ENCODE measurements at regions not wholly inside any gene's neighbourhood (a gene's known extent, or its start where the extent isn't known, plus 50 kb on each side); places are given as distances from the start of the nearest gene placed in this dataset.

DNA sequence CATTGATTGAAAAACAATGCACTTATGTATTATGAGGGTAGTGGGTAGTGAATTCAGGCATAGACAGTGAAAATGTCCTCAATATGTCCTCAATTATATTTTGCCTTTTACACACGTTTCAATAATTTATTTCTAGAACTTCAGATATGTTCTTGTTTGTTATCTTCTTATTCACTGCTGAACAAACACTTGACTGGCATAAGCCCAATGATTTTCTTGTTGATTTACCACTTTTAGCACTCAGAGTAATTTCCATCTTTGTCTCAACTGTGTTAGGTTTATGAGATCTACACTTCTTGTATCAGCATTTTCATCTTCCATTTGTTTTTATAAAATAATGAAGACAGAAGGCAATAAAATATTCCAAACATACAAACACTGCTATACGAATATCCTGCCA is 61.8 kb upstream of the DCC start:
- H3K9me3 ChIP-seq = no peaks in the 10 kb centered on the region
- no peaks in the 10 kb centered on the region for H3K36me3 ChIP-seq
- no peak for DNase-seq (ENCODE audit: low spot score)
- no peak for ATAC-seq (ENCODE audit: insufficient number of reproducible peaks, low FRiP score, low read depth)
- no peaks in the 10 kb centered on the region for H3K4me1 ChIP-seq (ENCODE audit: control insufficient read depth in 1 of 2, low read depth in 2 of 2)
- no peak overlapping the region for H3K4me3 ChIP-seq
- TF ChIP-seq, protein P1, sequence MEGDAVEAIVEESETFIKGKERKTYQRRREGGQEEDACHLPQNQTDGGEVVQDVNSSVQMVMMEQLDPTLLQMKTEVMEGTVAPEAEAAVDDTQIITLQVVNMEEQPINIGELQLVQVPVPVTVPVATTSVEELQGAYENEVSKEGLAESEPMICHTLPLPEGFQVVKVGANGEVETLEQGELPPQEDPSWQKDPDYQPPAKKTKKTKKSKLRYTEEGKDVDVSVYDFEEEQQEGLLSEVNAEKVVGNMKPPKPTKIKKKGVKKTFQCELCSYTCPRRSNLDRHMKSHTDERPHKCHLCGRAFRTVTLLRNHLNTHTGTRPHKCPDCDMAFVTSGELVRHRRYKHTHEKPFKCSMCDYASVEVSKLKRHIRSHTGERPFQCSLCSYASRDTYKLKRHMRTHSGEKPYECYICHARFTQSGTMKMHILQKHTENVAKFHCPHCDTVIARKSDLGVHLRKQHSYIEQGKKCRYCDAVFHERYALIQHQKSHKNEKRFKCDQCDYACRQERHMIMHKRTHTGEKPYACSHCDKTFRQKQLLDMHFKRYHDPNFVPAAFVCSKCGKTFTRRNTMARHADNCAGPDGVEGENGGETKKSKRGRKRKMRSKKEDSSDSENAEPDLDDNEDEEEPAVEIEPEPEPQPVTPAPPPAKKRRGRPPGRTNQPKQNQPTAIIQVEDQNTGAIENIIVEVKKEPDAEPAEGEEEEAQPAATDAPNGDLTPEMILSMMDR (IDR thresholded peaks at IDR 0.05) = no peak
- no peak overlapping the region for H3K27ac ChIP-seq
- H3K27me3 ChIP-seq (replicated peaks; ENCODE audit: insufficient read depth) = no peaks in the 10 kb centered on the region

DNA sequence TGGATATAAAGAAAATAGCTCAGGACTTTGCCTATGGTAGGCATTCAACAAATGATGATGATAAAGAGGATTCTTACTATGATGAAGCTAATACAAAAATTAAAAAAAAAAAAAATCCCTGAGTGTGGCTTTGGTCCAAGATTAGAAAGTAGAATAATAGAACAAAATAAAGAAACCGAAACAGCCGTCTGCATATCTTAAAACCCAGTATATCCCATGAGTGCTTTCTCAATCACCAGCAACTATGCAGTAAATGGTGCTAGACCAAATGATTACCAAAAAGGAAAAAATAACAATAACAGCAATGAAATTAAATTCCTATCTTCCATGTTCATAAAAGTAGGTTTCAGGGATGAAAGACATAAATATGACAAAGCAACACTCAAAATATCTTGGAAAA is 59.3 kb upstream of the DCC start:
- DNase-seq (ENCODE audit: low spot score) (no peak), ATAC-seq (ENCODE audit: insufficient number of reproducible peaks, low FRiP score, low read depth) (no peak)
- TF ChIP-seq, protein P1 (IDR thresholded peaks at IDR 0.05) = no peak
- H3K36me3 ChIP-seq = no peaks in the 10 kb centered on the region
- no peak overlapping the region for H3K4me3 ChIP-seq
- no peaks in the 10 kb centered on the region for H3K27me3 ChIP-seq (replicated peaks; ENCODE audit: insufficient read depth)
- H3K27ac ChIP-seq = no peak overlapping the region
- no peaks in the 10 kb centered on the region for H3K4me1 ChIP-seq (ENCODE audit: control insufficient read depth in 1 of 2, low read depth in 2 of 2)
- no peaks in the 10 kb centered on the region for H3K9me3 ChIP-seq

DNA sequence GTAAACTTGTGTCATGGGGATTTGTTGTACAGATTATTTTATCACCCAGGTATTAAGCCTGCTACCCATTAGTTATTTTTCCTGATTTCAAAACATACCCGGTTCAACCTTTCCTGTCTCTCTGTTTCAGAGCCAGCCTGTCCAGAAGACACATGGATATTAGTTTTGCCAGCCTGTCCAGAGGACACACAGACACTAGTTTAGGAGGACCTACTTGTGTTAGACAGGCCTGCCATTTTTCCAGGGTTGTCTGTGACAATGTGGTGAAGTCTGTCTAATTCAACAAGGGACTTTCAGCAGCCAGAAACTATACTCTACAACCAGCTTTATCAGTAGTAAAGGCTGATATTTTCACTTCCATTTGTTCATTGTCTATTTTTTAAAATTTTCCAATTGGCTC is 56.1 kb upstream of the DCC start:
- H3K4me1 ChIP-seq (ENCODE audit: control insufficient read depth in 1 of 2, low read depth in 2 of 2) = no peaks in the 10 kb centered on the region
- H3K4me3 ChIP-seq = no peak overlapping the region
- ATAC-seq (ENCODE audit: insufficient number of reproducible peaks, low FRiP score, low read depth) = no peak
- no peak for DNase-seq (ENCODE audit: low spot score)
- TF ChIP-seq, protein P1 (IDR thresholded peaks at IDR 0.05) = no peak
- H3K27me3 ChIP-seq (replicated peaks; ENCODE audit: insufficient read depth) = no peaks in the 10 kb centered on the region
- no peaks in the 10 kb centered on the region for H3K36me3 ChIP-seq
- no peaks in the 10 kb centered on the region for H3K9me3 ChIP-seq
- H3K27ac ChIP-seq = no peak overlapping the region

DNA sequence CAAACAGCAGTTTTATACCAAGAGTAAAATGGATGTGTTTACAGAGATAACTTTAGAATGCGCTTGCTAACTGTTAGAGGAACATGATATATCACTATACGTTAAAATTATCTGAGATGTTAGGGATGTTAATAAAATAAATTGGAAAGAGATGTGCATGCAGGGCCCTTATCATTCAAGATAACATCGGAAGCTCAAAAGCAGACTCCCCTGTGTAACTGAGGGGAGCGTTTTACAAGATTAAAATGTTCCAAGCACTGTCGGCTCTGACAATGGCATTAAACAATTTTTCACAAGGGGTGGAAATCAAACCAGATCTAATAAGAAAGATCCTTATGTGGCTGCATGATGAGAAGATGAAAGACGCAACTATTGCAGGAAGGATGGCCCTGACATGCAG is 53.3 kb upstream of the DCC start:
- DNase-seq (ENCODE audit: low spot score) (no peak), ATAC-seq (ENCODE audit: insufficient number of reproducible peaks, low FRiP score, low read depth) (no peak)
- no peaks in the 10 kb centered on the region for H3K4me1 ChIP-seq (ENCODE audit: control insufficient read depth in 1 of 2, low read depth in 2 of 2)
- no peaks in the 10 kb centered on the region for H3K27me3 ChIP-seq (replicated peaks; ENCODE audit: insufficient read depth)
- TF ChIP-seq, protein P1 (IDR thresholded peaks at IDR 0.05) = no peak
- H3K4me3 ChIP-seq = no peak overlapping the region
- no peaks in the 10 kb centered on the region for H3K36me3 ChIP-seq
- H3K27ac ChIP-seq = no peak overlapping the region
- H3K9me3 ChIP-seq = no peaks in the 10 kb centered on the region

DNA sequence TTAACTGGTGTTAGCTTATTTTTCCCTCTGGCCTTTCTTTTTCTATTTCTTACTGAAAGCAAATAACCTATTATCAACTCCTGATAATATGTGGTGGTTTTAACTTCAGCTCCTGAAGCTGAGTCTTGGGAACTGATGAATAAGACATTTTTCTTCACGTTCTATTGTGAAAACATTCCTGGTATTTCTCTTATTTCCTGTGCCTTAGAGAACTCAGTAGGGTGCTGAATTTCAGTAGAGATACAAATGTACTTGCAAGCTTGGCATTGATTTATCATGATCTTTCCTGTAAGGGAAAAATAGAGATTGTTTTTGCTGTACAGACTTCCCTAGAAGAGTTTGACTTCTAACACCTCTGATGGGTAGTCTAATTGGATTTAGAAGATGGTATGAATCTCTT is 52.8 kb upstream of the DCC start:
- H3K36me3 ChIP-seq = no peaks in the 10 kb centered on the region
- no peak for ATAC-seq (ENCODE audit: insufficient number of reproducible peaks, low FRiP score, low read depth)
- no peaks in the 10 kb centered on the region for H3K4me1 ChIP-seq (ENCODE audit: control insufficient read depth in 1 of 2, low read depth in 2 of 2)

More for the DNA sequence above, 52.8 kb upstream of the DCC start:
- no peaks in the 10 kb centered on the region for H3K9me3 ChIP-seq
- H3K27ac ChIP-seq = no peak overlapping the region
- H3K27me3 ChIP-seq (replicated peaks; ENCODE audit: insufficient read depth) = no peaks in the 10 kb centered on the region
- no peak for DNase-seq (ENCODE audit: low spot score)
- H3K4me3 ChIP-seq = no peak overlapping the region
- TF ChIP-seq, protein P1 (IDR thresholded peaks at IDR 0.05) = no peak

Measured in thoracic aorta (tissue), 2 donors.